Calu3 (cell line): ENCODE measurements at regions not wholly inside any gene's neighbourhood (a gene's known extent, or its start where the extent isn't known, plus 50 kb on each side); places are given as distances from the start of the nearest gene placed in this dataset.
"Not testable (repeated sequence)": the region's sequence is repeated elsewhere in the genome, so short reads cannot be mapped to it uniquely, and the experiment has no call there.

Source experiments
- BruUV-seq: library from RNA; stranded (reverse); fragments of 400-500 nt; replicated peaks from 2 replicates; lab custom pipeline; 2021; lab: Mats Ljungman, UMichigan
- CTCF ChIA-PET: fragments of 300-600 bp; sonication (Branson Sonifier 250); formaldehyde crosslinking; loops from one replicate; lab custom pipeline; 2022; ENCODE audit warnings: antibody characterized with exemption; lab: Charles Lee
- DNase-seq: peaks from one replicate; pipeline ENCODE4 v3.0.0; 2022
- H3K27ac Mint-ChIP-seq: one replicate; pipeline ENCODE4 v1.8.0; 2022; ENCODE audit warnings: mixed read lengths; ENCODE audit not compliant: unreplicated experiment
- H3K27me3 Mint-ChIP-seq: one replicate; pipeline ENCODE4 v1.8.0; 2022; ENCODE audit warnings: mixed read lengths; ENCODE audit not compliant: unreplicated experiment
- H3K36me3 Mint-ChIP-seq: one replicate; pipeline ENCODE4 v1.8.0; 2022; ENCODE audit warnings: mild to moderate bottlenecking, moderate library complexity, mixed read lengths; ENCODE audit not compliant: insufficient read depth, unreplicated experiment
- H3K4me1 Mint-ChIP-seq: one replicate; pipeline ENCODE4 v1.8.0; 2022; ENCODE audit warnings: mild to moderate bottlenecking, low read depth, mixed read lengths; ENCODE audit not compliant: unreplicated experiment
- H3K4me3 Mint-ChIP-seq: one replicate; pipeline ENCODE4 v1.8.0; 2022; ENCODE audit warnings: mild to moderate bottlenecking, low read depth, moderate library complexity, mixed read lengths; ENCODE audit not compliant: unreplicated experiment
- H3K9me3 Mint-ChIP-seq: one replicate; pipeline ENCODE4 v1.8.0; 2022; ENCODE audit warnings: low read depth, mixed read lengths; ENCODE audit not compliant: unreplicated experiment
- CTCF ChIP-seq: fragments of 200-600 bp; IDR thresholded peaks from one replicate; pipeline ENCODE4 v1.8.0; 2022; ENCODE audit warnings: antibody characterized with exemption; ENCODE audit not compliant: unreplicated experiment
- intact Hi-C: fragments of 100-400 bp; cut with micrococcal nuclease; formaldehyde crosslinking; loops from one replicate; pipeline ENCODE4 v1.10.0; 2022; ENCODE audit not compliant: unreplicated experiment

- H3K27me3 Mint-ChIP-seq, result peaks cover 21% of the 10 kb centered on the region
- no peaks in the 10 kb centered on the region for H3K4me1 Mint-ChIP-seq
- CTCF ChIA-PET, result no interaction called here
- no peak for DNase-seq
- no peak overlapping the region for H3K27ac Mint-ChIP-seq
- peaks cover 2% of the 10 kb centered on the region for H3K9me3 Mint-ChIP-seq
- H3K4me3 Mint-ChIP-seq, result no peak overlapping the region
- no TSS peak for BruUV-seq
- no peaks in the 10 kb centered on the region for H3K36me3 Mint-ChIP-seq
- TF ChIP-seq CTCF, result no peak
- intact Hi-C loops, result no loop called here
Measured at GRCh38 chr16:79938575-79938974, 338.0 kb upstream of the MAF start.

- DNase-seq, BruUV-seq, H3K4me1 Mint-ChIP-seq, H3K27ac Mint-ChIP-seq, H3K4me3 Mint-ChIP-seq, intact Hi-C loops, H3K9me3 Mint-ChIP-seq, H3K36me3 Mint-ChIP-seq: not testable (repeated sequence)
- H3K27me3 Mint-ChIP-seq, result peaks cover 21% of the 10 kb centered on the region
- CTCF ChIA-PET, result interaction anchor here (0.6 kb wide), 2 partner anchors 1067 to 1663 kb away, joined by 3 to 5 read pairs; no protein-coding TSS in a partner anchor
Measured at GRCh38 chr16:79937671-79938070, 337.1 kb upstream of the MAF start.

GRCh38 chr16:79933603-79934002, 333.1 kb upstream of the MAF start:
- no peaks in the 10 kb centered on the region for H3K36me3 Mint-ChIP-seq
- intact Hi-C loops, result no loop called here
- BruUV-seq, result no TSS peak
- no peak for DNase-seq
- CTCF ChIA-PET, result no interaction called here
- H3K4me3 Mint-ChIP-seq, result no peak overlapping the region
- no peak overlapping the region for H3K27ac Mint-ChIP-seq
- TF ChIP-seq CTCF, result no peak
- peaks cover 21% of the 10 kb centered on the region for H3K27me3 Mint-ChIP-seq
- H3K4me1 Mint-ChIP-seq, result no peaks in the 10 kb centered on the region
- peaks cover 8% of the 10 kb centered on the region for H3K9me3 Mint-ChIP-seq

GRCh38 chr16:79932572-79932971, 332.0 kb upstream of the MAF start:
- H3K36me3 Mint-ChIP-seq, result no peaks in the 10 kb centered on the region
- no peaks in the 10 kb centered on the region for H3K4me1 Mint-ChIP-seq
- peaks cover 12% of the 10 kb centered on the region for H3K27me3 Mint-ChIP-seq
- peaks cover 6% of the 10 kb centered on the region for H3K9me3 Mint-ChIP-seq
- H3K4me3 Mint-ChIP-seq, result no peak overlapping the region
- no peak overlapping the region for H3K27ac Mint-ChIP-seq
- TF ChIP-seq CTCF, result no peak
- DNase-seq, result no peak
- CTCF ChIA-PET, result interaction anchor here (0.6 kb wide), 1 partner anchor 189 kb away, joined by 4 read pairs; no protein-coding TSS in a partner anchor
- no TSS peak for BruUV-seq
- intact Hi-C loops, result no loop called here

GRCh38 chr16:79931721-79932120, 331.2 kb upstream of the MAF start:
- peaks cover 4% of the 10 kb centered on the region for H3K27me3 Mint-ChIP-seq
- H3K36me3 Mint-ChIP-seq, result no peaks in the 10 kb centered on the region
- CTCF ChIA-PET, result no interaction called here
- no peak for TF ChIP-seq CTCF
- no peaks in the 10 kb centered on the region for H3K4me1 Mint-ChIP-seq
- H3K27ac Mint-ChIP-seq, result no peak overlapping the region
- BruUV-seq, result no TSS peak
- H3K4me3 Mint-ChIP-seq, result no peak overlapping the region
- no peak for DNase-seq
- H3K9me3 Mint-ChIP-seq, result peaks cover 6% of the 10 kb centered on the region
- intact Hi-C loops, result no loop called here
